HepG2 (cell line): ENCODE measurements at regions not wholly inside any gene's neighbourhood (a gene's known extent, or its start where the extent isn't known, plus 50 kb on each side); places are given as distances from the start of the nearest gene placed in this dataset.

Experiments used
- CTCF ChIP-seq: sonication (generic); formaldehyde crosslinking; IDR thresholded peaks from 2 replicates; pipeline ENCODE4 v1.5.0; 2020; ENCODE audit warnings: mild to moderate bottlenecking, missing genetic modification reagents, moderate library complexity
- HCFC1 ChIP-seq: fragments of 150-350 bp; IDR thresholded peaks from 2 replicates; pipeline ENCODE4 v1.6.1; 2014; ENCODE audit warnings: low read depth, low read length
- HINFP ChIP-seq: sonication (generic); formaldehyde crosslinking; IDR thresholded peaks from 2 replicates; pipeline ENCODE4 v1.4.0; 2020; ENCODE audit warnings: low read depth, mild to moderate bottlenecking, missing genetic modification reagents
- ZNF274 ChIP-seq: sonication (generic); formaldehyde crosslinking; IDR thresholded peaks from 2 replicates; pipeline ENCODE4 v1.5.1; 2020; ENCODE audit warnings: mild to moderate bottlenecking, missing genetic modification reagents
- ZNF292 ChIP-seq: sonication (generic); formaldehyde crosslinking; IDR thresholded peaks from 2 replicates; pipeline ENCODE4 v1.8.1; 2022; ENCODE audit warnings: mild to moderate bottlenecking, low read depth, missing genetic modification reagents, borderline replicate concordance
- ZNF547 ChIP-seq: sonication (generic); formaldehyde crosslinking; IDR thresholded peaks from 2 replicates; pipeline ENCODE4 v1.5.1; 2020; ENCODE audit warnings: mild to moderate bottlenecking, missing genetic modification reagents

- TF ChIP-seq CTCF (CRISPR knock-in tag), result no peak
- no peak for TF ChIP-seq ZNF292
- TF ChIP-seq ZNF274 (CRISPR knock-in tag), result no peak
- TF ChIP-seq ZNF547 (CRISPR knock-in tag), result no peak
- no peak for TF ChIP-seq HCFC1
- TF ChIP-seq HINFP (CRISPR knock-in tag), result no peak
Measured at GRCh38 chr10:114709984-114710383, 51.9 kb upstream of the ABLIM1 start.
